GM18520 (cell line): ENCODE measurements at regions not wholly inside any gene's neighbourhood (a gene's known extent, or its start where the extent isn't known, plus 50 kb on each side); places are given as distances from the start of the nearest gene placed in this dataset.
"Not testable (repeated sequence)": the region's sequence is repeated elsewhere in the genome, so short reads cannot be mapped to it uniquely, and the experiment has no call there.

Source experiments
- ATAC-seq: cut with Tn5 transposase; IDR thresholded peaks from one replicate; pipeline ENCODE4 v1.9.1; 2021; ENCODE audit not compliant: unreplicated experiment

DNA sequence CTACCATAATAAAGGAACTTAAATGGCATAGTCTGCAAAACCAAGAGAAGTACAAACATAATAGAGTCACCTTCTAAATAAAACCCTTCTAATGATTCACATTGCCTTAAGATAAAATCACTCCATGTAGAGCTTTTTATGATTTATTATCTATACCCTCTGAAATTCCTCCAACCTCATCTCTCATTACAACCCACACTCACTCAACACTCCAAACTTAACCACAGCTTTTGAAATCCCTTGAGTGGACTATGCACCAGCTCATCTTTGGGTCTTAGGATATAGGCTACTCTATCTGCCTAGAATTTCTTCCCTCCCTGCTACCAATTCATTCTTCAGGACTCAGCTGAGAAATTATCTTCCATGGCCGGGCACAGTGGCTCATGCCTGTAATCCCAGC is 122.5 kb downstream of the CETN3 start:
- ATAC-seq = no peak

DNA sequence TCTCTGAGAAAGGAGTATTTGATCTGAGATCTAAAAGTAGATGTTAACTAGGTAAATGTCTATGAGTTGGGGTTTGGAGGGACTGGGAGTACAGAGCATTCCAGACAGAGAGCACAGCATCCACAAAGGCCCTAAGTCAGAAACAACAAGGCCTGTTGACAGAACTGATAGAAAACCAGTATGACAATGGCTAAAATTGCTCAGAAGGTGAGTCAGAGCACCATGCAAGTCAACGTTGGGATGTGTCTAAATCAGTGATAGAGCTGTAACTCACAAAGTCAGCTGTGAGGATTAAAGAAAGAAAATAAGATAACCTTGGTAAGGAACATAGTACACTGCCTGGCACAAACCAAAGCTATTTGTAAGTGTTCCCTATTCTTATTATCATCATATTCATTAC is 124.0 kb downstream of the CETN3 start:
- no peak for ATAC-seq

DNA sequence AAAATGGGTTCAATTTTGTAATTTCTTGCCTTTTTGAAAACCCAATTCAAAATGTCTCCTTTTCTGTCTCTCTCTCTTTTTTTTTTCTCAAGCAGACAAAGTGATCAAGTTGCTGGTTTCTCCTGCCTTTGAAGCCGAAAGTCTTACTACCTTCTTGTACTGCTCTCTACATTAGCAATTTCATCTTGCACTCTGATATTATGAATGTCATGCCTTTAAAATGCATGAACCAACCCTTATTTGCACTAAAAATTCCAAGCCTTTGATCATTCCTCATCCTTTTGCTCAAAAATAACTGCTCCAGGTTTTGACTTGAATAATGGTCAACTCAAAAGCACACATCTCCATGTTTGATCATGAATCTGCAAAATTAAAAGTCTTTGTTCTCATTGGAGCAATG is 125.2 kb downstream of the CETN3 start:
- no peak for ATAC-seq

DNA sequence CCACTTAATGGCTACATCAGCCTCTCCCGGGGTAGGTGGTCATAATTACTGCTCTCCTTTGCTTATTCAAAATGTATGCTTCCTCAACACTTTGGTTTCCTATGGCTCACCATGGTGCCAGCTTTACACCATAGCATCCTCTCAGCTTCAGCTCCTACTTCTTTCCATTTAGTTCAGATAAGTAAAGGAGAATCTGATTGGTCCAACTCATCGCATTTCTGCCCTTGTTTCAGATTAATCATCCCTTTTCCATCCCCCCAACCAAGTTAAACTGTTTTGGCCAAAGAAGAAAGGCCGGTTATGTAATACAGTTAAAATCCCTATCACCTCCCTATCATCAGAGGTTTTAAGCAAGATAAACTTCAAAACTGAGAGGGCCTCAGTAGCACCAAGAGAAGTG is 130.5 kb downstream of the CETN3 start:
- no peak for ATAC-seq

DNA sequence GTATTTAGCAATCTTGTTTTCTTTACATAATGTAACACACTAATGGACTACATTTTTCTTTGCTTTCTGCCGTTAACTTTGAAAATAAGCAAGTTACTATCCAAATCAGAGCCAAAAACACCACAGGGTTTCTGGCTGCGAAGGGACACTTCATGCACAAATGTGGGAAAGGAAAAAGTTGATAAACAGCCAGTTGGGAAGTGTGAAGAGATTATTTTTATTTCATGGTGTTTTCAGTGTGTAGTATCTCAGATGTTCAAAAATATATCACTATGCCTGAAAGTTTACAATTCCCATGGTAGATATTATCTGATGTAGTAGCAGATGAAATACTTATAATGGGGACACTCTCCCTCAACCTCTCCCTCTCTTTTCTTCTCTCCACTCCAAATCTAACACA is 135.3 kb downstream of the CETN3 start:
- no peak for ATAC-seq

DNA sequence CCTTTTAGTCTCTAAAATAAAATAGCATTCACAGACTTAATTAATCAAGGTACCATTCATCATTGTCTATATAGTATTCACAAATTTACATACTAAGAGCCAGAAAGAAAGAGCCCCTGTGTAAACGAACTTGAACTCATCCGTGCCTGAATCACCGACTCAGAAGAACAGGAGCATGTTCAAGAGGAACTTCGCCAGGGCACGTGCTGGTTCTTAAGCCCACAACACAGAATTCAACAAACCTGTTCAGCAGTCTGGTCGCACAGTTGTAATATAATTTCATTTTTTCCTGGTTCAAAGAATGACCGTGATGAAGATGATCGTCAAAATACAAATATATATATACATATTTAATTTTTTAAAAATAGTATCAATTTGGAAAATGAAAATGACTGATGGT is 141.9 kb downstream of the CETN3 start:
- no peak for ATAC-seq

DNA sequence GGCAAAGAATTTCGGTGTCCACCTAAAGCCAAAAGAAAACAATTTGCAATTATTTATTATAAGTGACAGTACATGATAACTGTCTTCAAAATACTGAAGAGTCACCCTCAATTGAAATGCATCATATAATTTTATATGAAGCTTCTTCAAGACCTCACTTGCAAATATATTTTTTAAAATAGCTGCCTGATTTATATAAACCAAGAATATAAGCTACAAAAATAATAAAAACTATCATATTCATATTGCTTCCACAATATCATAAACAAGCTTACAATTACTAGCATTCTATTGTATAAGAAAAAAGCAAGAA is 144.1 kb downstream of the CETN3 start:
- ATAC-seq = no peak

DNA sequence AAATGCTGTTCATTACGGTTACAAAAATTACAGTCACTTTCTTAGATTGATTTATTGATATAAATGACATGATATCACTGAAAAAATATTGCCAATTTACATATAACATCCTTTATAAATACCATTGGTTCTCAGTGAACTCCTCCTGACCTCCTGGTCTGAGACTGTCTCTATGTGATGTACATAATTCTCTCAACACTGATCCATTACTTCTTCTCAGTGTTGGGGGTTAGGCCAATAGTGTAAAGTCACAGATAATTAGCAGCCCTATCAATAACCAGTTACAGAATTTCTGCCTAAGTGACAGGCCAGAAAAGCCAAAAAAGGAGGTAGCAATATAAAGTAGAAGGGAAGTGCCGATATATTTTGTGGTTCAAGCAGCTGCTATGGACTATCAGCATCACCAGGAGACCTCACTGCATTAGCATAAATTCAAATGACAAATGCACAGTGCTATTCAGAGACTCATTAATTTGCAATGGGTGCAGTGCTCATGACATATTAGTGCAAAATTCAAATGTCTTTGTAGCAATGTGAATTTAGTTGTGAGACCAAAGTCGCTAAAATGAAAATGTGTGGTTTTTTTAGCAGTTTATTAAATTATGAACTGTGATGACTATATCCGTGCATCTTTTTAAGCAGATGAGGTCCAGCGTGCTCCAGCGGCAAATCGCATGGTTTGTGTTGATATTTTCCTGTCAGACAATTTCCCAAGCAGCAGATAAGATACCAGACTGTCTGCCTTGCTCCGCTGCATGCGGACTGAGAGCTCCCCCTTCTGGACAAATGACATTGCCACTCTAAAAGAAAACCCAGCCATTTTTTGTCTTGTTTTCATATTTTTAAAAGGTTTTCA is 144.6 kb downstream of the CETN3 start:
- peak; percentile 61 for ATAC-seq

DNA sequence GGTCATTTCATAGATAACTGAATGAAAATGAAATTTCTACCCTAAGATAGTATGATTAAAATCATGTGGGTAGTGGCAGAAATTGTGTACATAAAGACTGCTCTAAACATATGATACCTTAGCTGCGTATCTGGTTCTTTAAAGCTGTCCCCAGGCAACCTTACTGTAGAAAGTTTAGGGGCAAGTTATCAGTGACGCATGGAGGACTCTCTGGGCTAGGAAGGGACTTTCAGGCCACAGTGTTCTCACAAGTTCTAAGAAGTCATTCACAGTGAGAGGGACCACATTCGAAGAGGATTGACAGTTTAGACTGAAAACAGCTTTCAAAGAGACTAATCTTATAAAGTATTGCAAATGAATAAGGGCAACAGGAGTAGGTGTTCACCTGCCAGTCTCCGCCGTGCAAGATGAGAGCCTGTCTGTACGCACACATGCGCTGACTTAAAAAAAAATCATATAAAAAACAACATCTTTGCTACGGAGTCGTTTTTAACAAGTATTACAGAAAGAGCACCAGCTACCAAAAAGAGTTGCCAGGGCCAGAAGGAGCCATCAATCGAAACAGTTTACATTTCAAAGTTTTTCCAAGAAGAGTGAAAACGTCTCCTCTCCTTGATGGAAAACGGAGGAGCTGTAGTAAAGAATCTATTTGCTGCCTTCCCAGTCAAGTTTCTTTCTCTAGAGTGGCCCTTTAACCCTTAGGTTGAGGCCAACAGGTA is 146.3 kb downstream of the CETN3 start:
- no peak for ATAC-seq

DNA sequence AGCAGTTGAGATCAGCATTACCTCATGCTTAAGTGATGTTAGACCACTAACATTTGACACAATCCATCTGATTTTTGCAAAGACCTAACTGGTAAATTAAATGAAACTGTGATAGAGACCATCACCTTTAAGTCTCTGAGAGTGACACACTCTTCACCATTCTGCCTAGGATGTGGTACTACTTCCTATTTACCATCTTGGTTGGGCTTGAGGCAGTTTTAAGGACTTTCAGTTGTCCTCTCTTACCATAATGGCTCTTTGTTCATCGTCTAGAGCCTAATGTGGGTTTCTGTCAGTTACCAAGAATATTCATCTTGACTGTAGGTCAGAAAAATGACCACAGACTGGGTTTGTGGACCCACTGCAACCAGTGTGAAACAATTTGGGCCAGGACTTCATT is 158.1 kb downstream of the CETN3 start:
- ATAC-seq = no peak

DNA sequence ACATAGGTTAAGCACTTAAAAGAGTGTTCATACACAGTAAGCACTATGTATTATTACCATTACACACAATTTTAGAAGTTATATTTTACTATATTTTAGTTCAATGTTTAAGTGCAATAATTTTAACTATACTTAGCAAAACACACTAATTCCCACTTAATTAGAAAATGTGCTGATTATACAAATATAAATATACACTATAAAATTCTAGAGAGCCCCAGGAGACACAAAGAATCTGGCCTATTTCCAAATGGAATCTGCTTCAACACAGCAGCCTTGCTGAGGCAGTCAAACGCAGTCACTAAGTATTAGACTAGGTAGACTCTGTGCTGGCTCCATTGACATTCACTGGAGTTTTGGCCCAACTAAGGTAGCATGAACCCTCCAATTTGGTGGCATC is 160.9 kb downstream of the CETN3 start:
- ATAC-seq = no peak

DNA sequence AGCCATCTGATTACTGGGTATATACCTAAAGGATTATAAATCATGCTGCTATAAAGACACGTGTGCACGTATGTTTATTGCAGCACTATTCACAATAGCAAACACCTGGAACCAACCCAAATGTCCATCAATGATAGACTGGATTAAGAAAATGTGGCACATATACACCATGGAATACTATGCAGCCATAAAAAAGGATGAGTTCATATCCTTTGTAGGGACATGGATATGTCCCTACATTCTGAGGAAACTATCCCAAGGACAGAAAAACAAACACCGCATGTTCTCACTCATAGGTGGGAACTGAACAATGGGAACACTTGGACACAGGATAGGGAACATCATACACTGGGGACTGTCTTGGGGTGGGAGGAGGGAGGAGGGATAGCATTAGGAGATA is 165.7 kb downstream of the CETN3 start:
- ATAC-seq = not testable (repeated sequence)

DNA sequence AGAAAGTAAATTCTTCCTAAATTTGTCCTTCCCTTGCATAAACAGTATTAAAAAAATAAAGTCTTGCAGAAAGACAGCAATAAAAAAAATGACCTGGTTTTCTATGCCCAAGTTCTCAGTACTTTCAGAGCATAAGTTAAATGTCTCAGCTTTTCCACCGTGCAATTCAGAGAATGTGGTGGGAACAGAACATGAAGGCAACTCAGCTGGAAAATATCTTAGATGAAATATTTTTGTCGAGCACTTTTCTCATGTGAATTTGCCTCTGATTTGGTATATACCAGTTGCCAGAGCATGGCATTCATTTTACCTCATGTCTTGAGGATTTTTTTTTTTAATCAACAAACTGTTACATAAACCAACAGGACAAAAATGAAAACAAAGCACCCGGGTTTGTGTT is 176.1 kb downstream of the CETN3 start:
- ATAC-seq = no peak

DNA sequence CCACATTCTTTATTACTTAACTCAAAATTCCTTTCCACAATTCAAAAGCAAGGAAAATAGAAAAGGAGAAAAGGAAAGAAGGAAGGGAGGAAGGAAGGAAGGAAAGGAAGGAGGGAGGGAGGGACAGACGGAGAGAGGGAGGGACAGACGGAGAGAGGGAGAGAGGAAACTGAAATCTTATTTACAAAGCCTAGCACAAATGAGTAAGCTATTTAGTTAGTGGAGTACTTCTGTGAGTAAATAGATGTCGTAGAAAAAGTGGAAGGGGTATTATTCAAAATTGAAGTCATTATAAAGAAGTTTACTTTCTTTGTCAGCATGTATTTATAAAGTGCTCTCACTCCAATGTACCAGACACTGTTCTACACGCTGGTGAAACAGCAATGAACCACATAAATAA is 177.9 kb downstream of the CETN3 start:
- no peak for ATAC-seq

DNA sequence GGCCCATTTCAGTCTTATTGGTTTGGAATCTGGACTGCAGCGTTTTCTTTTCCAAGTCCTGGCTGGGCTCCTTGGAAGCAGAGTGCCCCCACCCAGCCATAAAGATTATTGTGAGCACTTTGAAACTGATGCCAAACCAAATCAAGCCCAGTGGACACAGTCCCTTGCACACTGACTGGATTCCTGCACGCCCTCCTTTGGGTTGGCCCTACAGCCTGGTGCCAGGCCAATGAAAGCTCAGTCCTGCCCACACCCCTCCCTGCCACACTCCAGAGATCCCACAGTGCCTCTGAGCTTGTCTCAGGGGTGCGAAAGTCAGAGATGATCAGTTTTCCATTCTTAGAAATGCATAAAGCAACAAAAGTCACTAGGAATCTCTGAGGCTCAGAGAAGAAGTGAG is 181.9 kb downstream of the CETN3 start:
- ATAC-seq = no peak

DNA sequence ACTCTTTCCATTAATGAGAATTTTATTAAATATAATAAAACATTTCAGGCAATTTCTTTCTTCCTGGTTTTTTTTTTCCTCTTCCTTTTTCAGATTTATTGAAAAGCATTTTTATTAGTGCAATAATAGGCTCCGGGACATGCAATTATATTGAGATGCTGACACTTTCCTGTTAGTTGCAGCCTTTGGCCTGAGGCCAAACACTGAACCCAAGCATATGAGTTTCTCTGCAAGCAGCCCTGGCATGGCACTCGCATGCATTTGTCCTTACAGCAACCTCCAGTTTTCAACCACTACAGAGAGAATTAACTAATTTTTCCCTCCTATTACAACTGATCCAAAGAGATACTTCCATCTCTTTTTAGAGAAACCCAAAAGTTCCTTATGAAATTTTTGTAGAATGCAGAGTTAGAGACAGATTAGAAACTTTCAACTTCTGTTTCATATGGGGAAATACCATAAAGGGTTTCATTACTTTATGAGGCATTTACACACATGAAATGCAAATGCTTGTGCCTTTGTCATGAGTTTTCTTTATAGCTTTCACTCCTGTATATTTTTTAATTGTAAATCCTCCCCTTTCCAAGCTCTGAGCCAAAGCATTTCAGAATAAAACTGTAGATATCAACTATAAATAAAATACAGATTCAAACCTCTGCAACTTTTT is 183.0 kb downstream of the CETN3 start:
- no peak for ATAC-seq

DNA sequence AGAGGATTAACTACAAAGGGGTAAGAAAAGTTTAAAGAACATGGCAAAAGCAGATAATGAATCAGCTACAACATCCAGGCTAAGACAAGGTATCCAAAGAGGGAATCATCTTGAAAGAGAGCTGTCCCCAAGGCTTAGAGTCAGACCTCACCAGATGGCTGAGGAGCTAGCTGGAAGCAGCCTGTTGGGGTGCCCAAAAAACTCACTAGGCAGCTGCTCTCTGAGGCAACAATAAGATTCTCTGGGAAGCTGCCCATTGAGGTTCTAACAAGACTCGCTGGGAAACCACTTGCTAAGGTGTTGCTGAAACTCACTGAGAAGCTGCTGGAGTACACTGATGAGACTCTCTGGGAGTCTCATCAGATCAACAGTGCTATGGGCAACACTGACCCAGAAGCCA is 185.2 kb downstream of the CETN3 start:
- ATAC-seq = no peak

DNA sequence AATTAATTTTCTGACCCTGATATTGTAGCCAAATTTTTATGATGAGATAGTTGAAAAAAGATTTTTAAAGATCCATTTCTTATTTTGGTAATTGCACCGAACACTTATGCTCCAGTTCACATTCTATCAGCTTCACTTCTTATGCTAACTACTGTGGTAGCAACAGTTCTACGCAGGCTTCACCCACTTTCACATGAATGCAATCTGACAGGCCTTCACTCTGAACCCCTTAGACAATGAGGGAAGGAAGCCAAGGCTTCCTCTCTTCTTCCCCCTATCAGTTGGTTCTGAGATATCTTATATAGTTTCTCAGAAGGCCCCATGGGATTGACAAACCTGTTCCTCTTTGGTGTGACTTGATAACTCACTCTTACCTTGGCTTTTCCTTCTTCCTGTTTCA is 185.8 kb downstream of the CETN3 start:
- no peak for ATAC-seq

DNA sequence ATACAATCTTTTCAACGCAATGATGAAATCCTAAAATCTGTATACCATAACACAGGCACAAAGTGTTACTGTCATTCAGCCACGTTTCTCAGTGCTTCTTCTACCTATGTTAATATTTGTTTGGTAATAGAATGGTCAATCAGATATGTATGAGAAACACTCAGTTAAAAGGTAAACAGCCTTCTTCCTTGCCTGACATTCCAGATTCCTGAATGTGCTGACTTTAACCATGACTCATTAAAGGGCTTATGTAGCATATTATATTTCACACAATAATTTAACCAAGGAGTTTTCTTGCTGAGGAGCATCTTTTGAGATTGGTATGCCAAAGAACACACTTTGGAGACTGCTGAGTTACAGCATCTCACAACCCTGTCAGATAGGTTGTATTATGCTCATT is 187.6 kb downstream of the CETN3 start:
- ATAC-seq = no peak

DNA sequence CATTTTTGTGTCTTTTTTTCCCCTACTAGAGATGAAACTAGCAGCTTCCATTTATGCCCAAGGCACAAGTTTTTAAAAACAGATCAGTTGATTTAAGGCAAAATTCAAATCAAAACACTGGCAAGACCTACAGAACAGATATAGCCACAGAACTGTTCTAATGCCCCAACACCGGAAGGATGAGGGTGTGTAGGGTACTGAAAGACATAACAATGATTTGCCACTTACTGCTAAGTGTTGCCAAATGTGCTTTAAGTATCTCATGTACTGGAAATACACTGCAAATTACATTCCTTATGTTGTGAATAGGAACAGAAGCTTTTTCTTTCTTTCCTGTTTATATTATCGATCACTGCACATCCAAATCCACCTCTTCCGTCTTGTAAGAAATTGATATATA is 189.0 kb downstream of the CETN3 start:
- ATAC-seq = no peak

DNA sequence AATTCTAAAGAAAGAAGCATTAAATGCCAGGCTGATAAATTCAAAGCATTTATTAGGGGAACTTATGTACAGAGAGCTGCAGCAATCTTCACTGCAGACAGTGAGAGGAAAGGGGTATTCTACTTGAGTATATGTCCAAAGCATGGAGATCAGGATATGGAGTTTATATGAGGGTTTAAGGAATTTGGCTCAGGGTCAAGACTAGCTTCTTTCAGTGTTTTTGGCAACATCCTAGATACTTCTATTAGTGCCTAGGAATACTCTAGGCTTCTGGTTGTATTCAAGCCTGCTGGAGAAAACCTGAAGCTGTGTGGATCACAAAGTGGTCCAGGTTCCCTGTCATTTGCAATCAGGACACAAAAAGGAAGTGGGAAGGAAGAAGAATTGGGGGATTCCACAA is 194.6 kb downstream of the CETN3 start:
- ATAC-seq = no peak

DNA sequence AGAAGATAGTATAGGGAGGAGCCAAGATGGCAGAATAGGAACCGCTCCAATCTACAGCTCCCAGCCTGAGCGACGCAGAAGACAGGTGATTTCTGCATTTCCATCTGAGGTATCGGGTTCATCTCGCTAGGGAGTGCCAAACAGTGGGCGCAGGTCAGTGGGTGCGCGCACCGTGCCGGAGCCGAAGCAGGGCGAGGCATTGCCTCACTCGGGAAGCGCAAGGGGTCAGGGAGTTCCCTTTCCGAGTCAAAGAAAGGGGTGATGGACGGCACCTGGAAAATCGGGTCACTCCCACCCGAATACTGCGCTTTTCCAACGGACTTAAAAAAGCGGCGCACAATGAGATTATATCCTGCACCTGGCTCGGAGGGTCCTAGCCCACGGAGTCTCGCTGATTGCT is 201.2 kb downstream of the CETN3 start:
- not testable (repeated sequence) for ATAC-seq
